Progenitor cell of endocrine pancreas (in vitro differentiated cells): ENCODE measurements at regions not wholly inside any gene's neighbourhood (a gene's known extent, or its start where the extent isn't known, plus 50 kb on each side); places are given as distances from the start of the nearest gene placed in this dataset.

Experiments used
- DNase-seq: peaks from one replicate; pipeline ENCODE4 v3.0.0; 2021; ENCODE audit warnings: low spot score; ENCODE audit not compliant: unreplicated experiment
- H3K27ac Mint-ChIP-seq: 2 replicates; pipeline ENCODE4 v1.8.0; 2021; ENCODE audit warnings: mild to moderate bottlenecking, moderate library complexity, mixed read lengths
- H3K27me3 Mint-ChIP-seq: 2 replicates; pipeline ENCODE4 v1.8.0; 2021; ENCODE audit warnings: mixed read lengths
- H3K36me3 Mint-ChIP-seq: 2 replicates; pipeline ENCODE4 v1.8.0; 2022; ENCODE audit warnings: mixed read lengths; ENCODE audit not compliant: insufficient read depth
- H3K4me1 Mint-ChIP-seq: 2 replicates; pipeline ENCODE4 v1.8.0; 2021; ENCODE audit warnings: low read depth, mixed read lengths
- H3K4me3 Mint-ChIP-seq: 2 replicates; pipeline ENCODE4 v1.8.0; 2021; ENCODE audit warnings: low read depth, mild to moderate bottlenecking, moderate library complexity, mixed read lengths
- H3K9me3 Mint-ChIP-seq: 2 replicates; pipeline ENCODE4 v1.8.0; 2021; ENCODE audit warnings: low read depth, mixed read lengths
- TF ChIP-seq, protein P1 (sequence below): fragments of 200-600 bp; sonication (generic); IDR thresholded peaks from one replicate; pipeline ENCODE4 v1.5.0; 2021; ENCODE audit warnings: antibody characterized with exemption, mild to moderate bottlenecking; ENCODE audit not compliant: unreplicated experiment

DNA sequence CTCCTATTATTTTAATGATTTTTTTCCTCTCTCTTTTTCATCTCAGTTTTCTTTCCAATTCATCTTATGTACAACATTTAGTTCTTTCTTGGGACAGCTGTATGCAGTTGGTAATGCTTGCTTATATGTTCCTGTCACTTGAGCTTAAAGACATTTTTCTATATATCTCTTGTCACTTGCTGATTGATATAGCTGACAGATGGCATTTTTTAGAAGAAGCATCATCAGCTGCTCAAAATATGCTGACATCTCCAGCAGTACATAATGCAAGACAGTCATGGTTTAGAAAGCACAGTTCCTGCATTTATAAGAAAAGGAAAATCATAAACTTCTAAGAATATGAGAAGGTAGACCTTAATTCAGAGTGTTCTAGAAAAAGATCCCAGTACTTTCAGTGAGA is 56.5 kb downstream of the DCAF8L1 start:
- peaks cover 15% of the 10 kb centered on the region for H3K9me3 Mint-ChIP-seq
- no peak overlapping the region for H3K27ac Mint-ChIP-seq
- H3K27me3 Mint-ChIP-seq: no peaks in the 10 kb centered on the region
- H3K4me1 Mint-ChIP-seq: peaks cover 4% of the 10 kb centered on the region
- no peak for DNase-seq
- H3K36me3 Mint-ChIP-seq: no peaks in the 10 kb centered on the region
- TF ChIP-seq, protein P1, sequence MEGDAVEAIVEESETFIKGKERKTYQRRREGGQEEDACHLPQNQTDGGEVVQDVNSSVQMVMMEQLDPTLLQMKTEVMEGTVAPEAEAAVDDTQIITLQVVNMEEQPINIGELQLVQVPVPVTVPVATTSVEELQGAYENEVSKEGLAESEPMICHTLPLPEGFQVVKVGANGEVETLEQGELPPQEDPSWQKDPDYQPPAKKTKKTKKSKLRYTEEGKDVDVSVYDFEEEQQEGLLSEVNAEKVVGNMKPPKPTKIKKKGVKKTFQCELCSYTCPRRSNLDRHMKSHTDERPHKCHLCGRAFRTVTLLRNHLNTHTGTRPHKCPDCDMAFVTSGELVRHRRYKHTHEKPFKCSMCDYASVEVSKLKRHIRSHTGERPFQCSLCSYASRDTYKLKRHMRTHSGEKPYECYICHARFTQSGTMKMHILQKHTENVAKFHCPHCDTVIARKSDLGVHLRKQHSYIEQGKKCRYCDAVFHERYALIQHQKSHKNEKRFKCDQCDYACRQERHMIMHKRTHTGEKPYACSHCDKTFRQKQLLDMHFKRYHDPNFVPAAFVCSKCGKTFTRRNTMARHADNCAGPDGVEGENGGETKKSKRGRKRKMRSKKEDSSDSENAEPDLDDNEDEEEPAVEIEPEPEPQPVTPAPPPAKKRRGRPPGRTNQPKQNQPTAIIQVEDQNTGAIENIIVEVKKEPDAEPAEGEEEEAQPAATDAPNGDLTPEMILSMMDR: no peak
- no peak overlapping the region for H3K4me3 Mint-ChIP-seq

- no peak for DNase-seq
- Mint-ChIP-seq H3K27ac (no peak overlapping the region), H3K36me3 (no peaks in the 10 kb centered on the region), H3K27me3 (no peaks in the 10 kb centered on the region), H3K4me3 (no peak overlapping the region), H3K9me3 (peaks cover 13% of the 10 kb centered on the region), H3K4me1 (peaks cover 4% of the 10 kb centered on the region)
- TF ChIP-seq, protein P1: no peak
Measured at GRCh38 chrX:27924261-27924660, 57.0 kb downstream of the DCAF8L1 start.

GRCh38 chrX:27918799-27919198 is 62.5 kb downstream of the DCAF8L1 start:
- H3K4me3 Mint-ChIP-seq: no peak overlapping the region
- no peaks in the 10 kb centered on the region for H3K36me3 Mint-ChIP-seq
- H3K27ac Mint-ChIP-seq: no peak overlapping the region
- H3K9me3 Mint-ChIP-seq: no peaks in the 10 kb centered on the region
- no peak for DNase-seq
- TF ChIP-seq, protein P1: peak; percentile 28
- no peaks in the 10 kb centered on the region for H3K4me1 Mint-ChIP-seq
- no peaks in the 10 kb centered on the region for H3K27me3 Mint-ChIP-seq

DNA sequence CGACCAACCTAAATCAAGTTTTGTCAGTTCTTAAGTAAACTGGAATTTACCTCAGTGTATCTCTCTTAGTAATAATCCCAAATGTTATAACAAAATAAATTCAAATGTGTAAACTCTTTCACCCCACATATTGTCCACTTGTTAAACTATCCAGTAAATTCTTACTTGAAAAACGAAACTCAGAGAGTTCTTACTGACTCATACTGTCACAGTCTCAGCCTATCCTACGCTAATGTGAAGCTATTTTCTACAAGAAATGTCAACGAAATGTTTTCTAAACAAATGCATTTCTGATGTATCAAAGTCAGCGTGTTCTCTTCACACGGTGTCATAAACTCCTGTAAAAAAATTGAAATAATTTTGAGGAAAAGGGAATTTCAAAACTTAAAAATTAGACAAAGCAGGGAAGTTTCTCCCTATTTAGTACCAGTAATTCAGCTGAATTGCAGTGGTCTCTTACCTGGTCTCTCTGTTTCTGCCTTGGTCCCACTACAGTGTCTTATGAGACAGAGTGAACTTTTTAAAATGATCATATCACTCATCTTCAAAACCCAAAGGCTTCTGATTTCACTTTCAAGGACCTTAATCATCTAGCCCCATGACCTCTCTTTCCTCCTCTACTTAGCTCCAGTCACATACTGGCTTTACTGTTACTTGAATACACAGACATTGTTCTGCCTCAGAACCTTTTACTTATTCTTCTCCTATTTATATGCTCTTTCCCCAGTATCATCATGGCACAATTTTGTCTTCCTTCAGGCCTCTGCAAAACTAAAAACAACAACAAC is 63.3 kb downstream of the DCAF8L1 start:
- Mint-ChIP-seq H3K9me3 (no peaks in the 10 kb centered on the region), H3K27ac (no peak overlapping the region), H3K27me3 (no peaks in the 10 kb centered on the region), H3K36me3 (no peaks in the 10 kb centered on the region), H3K4me3 (no peak overlapping the region), H3K4me1 (no peaks in the 10 kb centered on the region)
- TF ChIP-seq, protein P1: no peak
- DNase-seq: no peak

DNA sequence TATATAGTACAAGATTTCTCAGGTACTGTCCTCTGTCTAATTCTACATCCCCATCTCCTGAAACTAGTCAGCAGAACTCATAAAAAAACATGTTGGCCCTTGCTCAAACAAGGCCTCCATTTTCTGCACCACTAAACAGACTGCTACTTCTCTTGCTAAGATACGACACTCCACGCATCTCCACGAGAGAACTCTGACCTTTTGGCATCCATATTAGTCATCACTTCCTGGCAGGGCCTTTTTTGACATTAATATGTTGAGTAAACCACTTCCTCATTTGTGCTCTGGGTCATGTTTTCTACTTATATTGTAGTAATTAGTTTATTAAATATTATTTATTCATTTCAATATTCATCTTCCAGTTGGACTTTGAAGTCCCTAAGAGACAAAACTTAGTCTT is 65.6 kb downstream of the DCAF8L1 start:
- no peak for DNase-seq
- Mint-ChIP-seq H3K27ac (no peak overlapping the region), H3K4me1 (no peaks in the 10 kb centered on the region), H3K36me3 (no peaks in the 10 kb centered on the region), H3K27me3 (no peaks in the 10 kb centered on the region), H3K9me3 (peaks cover 2% of the 10 kb centered on the region), H3K4me3 (no peak overlapping the region)
- TF ChIP-seq, protein P1: no peak
